ENCODE measurements at regions not wholly inside any gene's neighbourhood (a gene's known extent, or its start where the extent isn't known, plus 50 kb on each side); places are given as distances from the start of the nearest gene placed in this dataset.

DNA sequence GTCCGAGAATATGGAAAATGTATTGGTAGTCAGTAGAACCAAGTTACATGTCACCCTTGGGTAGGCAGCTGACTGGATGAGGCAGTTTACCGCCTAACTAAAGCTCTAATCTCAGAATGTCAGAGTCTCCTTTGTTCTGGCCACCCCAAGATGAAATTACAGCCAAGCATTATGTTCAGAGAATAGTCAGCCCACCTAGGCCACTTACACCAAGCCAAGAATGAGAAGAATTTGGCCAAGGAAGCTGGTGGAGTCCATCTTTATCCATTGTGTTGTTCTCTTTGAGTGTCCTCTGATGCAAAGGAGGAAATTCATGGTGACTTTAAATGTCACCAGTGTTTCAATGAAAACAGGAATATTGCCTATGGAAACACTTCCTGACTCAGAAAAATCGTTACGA is 275.1 kb upstream of the MAP3K1 start:
- DNase-seq: no peak

DNA sequence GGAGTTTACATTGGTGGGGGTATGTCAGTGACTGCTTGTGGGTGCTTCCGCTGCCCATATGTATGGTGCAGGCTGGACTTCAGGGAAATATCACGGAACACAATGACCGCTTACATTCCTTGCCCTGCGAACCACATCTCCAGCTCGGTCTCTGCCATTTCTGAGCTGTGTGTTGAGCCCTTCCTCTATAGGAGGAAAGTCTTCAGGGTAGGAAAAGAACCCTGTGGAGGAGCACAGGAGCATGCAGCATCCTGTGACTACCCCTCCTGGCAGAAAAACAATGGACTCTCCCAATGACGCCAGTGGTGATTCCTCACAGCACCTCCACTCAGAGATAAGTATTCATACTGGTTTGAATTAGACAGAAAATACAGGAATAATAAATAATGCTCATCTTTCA is 276.8 kb upstream of the MAP3K1 start:
- no peak for DNase-seq

DNA sequence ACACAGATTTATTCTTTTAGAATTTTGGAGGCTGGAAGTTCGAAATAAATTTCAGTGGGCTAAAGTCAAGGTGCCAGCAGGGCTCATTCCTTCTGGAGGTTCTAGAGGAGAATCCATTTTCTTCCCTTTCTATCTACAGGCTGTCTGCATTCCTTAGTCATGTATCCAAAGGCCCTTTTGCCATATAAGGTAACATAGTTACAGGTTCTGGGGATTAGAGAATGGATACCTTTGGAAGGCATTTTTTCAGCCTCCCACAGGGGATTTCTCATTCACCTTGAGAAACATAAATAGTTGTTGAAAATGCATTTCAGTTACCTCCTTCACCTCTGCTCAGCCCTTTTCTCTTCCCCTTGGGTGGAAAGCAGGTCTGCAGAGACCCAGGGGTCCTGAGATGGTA is 280.0 kb upstream of the MAP3K1 start:
- DNase-seq: no peak

DNA sequence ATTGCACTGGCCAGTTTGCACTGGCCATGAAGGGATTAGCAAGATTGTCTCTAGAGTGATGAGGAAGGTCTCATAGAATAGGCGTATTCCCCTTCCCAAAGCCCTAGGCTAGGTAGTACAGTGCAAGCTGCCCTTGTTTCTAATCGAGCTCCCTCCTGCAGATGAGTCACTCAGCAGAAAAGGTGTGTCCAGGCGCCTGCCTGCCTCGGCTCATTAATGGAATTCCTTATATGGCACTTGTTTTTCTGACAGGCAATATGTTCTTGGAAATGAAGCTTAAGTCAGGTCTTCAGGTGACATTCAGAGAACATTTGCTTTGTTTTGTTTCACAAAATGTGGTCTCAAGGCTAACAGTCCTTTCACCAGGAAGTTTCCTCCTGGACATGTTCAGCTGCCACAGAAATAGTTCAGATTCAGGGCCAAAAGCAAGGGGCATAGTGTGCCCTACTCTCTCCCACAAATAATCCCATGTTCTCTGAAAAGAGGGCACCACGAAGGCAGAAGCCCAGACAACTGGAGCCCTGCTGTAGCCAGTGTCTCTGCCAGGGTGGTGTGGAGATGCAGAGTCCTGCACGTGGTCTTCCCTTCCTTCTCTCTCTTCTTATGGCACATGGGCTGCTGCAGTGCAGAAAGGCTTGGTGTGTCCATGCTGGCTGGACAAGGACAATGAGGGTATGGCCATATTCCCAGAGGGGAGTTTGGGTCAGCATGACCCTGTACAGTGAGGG is 281.1 kb upstream of the MAP3K1 start:
- DNase-seq: peak; percentile 5

DNA sequence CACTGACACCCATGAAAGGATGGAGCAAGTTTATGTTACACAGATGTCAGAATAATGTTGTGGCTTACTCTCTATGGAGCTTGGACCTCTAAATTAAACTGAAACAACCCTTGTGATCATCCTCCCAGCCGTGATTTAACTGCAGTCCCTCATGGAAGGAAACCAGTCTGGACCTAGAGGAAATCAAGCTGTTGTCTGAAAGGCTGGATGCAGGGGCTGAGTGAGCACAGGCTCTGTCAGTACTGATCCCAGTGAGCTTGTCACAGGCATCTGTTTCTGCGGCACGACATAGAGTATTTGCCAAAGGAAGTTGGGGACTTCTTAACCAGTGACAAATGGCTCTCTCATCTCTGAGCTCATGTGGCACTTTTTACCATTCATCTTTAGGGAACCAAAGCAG is 282.9 kb upstream of the MAP3K1 start:
- DNase-seq: no peak

DNA sequence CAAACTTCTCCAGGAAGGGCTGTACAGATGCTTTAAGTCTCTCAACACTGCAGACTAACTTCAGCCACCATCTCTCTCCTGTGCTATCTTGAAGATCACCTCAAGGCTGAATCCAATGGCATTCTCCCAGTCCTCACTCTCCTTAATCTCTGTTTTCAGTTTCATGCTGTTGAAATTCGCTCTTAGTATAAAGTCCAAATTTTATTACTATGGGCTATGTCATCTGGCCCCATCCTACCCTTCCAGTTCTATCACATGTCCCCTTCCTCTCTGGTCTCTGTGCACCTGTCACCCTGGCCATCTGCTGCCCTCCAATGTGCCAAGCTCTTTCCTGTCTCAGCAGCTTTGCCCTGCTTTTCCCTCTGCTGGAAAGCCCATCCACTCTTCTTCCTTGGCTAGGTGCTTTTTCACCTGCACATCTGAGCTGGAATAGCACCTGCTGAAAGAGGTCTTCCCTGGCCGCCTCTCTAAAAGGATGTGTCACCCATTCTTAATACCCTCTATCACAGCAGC is 284.7 kb upstream of the MAP3K1 start:
- no peak for DNase-seq

DNA sequence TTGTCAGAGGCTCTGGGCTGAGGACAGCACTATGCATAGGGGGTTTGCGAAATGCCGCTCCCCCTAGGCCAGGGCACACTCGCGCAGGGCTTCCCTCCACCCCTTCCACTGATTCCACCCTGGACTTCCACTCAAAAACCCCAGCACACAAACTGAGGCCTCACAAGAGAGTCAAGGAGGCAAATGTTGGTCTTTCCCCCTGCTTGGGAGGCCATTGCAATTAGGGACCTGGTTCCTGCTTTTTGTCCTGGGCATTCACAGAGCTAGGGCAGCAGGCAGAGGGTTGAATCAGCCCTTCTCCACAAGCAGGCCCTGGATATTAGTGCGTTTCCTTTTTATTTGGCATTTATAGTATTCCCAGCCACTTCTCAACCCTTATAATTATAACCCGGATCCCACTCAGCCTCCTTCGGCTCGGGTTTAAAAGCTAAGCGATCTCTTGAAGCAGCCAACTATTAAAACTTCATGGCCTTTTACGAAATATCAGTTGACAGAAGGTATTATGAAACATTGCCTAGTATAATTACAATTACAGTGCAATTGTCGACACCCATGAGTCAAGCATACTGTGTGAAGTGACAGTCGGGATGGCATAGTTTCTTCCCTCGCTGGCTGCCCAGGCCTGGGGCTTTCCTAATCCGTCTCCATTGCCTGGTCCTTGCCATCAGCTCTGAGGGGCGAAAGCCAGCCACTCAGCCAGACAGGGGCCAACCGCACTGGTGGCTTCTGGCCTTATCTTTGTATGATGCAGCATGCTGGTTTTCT is 285.5 kb upstream of the MAP3K1 start:
- DNase-seq: no peak

DNA sequence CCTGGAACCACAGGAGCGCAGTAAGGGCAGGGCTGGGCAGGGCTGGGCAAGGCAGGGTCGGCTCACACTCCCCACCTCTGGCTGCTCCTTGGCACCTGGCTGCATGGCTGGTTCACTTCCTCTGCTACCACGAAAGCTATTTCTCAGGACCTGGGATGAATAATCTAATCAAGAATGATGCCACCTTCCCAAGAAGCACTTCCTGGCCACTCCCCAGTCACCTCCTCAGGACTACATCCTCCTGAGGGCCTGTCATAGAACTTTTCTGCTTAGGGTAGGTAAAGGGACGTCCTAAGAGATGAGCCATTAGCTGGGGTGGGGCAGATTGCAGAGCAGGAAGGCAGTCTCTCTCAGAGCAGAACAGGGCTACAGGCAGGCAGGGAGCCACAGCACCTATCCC is 288.2 kb upstream of the MAP3K1 start:
- no peak for DNase-seq

DNA sequence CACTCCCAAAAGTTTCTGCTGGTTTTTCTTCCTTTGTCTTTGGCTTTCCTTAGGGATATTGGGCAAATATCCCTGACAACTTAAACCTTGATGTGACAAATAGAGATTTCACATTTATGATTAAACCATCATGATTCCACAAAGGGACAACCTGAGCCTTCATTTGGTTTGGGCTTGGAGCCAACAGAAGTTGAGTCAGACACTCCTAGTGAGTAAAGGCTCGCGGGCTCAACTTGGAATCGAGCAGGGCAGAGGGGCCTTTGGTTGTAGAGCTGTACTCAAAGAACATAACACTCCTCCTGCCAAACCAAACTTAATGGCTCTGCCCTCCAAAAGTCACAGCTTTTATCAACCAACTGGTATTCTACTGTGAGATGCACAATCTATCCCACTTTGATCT is 290.2 kb upstream of the MAP3K1 start:
- DNase-seq: no peak

DNA sequence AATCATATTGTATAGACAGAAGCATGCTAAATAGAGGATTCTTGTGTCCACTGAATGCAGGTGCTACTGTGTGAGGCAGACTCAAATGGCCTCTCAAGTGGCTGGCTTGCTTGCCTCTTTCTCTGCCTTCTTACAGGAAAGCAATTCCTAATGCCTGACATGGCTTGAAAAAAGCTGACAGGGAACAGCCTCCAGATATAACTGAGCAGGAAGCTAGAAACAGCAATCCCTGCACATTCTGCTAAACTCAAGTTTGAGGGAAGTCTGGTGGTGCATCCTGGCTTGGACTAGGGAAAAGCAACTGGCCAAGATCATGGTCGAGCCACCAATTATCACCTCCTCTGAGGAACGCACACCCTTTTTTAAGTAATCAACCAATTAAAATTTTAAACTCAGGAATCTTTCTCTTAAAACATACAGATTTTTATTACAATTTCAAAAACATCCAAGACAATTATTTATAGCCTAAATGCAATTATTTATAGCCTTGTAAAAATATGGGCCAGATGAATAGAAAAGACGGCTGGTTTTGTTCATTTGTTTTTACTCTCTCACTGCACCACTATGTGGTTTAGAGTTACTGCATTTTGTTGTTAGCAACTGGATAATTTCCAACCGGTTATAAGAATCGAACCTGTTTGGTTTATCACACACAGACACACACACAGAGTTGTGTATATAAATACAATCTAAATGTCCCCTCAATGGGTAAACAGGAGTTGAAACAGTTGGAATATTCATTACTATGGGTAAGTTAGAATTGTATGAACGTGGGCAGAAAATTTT is 290.9 kb upstream of the ANKRD55 start:
- DNase-seq: no peak

DNA sequence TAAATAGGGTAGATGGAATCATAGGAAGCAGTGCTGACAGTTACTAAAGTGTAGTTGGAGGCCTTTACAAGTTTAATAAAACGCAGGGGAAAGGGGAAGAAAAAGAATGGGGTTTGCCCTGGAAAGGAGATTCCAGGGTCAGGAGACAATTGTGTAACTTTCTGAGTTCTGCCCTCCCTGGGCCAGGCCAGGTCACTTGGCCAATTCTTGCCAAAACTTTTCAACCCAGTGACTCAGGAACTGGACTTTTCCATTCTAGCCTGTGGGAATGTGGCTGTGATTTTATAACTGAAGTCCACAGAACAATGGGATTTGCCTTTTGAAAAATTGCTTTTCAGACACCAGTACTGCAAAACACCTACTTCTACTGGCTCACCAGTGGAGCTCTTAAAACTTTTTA is 289.8 kb upstream of the ANKRD55 start:
- DNase-seq: no peak

DNA sequence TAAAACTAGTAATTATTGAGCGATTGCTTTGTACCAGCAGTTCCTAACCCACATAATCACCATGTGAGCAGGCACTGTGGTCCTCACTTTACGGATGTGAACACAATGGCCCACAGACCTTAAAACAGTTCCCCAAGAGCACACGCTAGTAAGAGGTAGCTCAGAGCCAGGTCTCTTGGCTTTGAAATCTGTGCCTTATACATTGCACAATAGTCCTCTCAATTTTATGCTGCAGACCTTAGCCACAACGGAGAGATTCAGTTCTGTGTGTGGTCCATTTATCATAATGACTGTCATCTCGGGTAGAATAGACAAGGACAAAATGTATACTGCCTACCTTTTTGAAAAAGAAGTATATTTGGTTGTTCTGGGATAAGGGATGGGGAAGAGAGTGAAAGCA is 289.0 kb upstream of the ANKRD55 start:
- DNase-seq: no peak

DNA sequence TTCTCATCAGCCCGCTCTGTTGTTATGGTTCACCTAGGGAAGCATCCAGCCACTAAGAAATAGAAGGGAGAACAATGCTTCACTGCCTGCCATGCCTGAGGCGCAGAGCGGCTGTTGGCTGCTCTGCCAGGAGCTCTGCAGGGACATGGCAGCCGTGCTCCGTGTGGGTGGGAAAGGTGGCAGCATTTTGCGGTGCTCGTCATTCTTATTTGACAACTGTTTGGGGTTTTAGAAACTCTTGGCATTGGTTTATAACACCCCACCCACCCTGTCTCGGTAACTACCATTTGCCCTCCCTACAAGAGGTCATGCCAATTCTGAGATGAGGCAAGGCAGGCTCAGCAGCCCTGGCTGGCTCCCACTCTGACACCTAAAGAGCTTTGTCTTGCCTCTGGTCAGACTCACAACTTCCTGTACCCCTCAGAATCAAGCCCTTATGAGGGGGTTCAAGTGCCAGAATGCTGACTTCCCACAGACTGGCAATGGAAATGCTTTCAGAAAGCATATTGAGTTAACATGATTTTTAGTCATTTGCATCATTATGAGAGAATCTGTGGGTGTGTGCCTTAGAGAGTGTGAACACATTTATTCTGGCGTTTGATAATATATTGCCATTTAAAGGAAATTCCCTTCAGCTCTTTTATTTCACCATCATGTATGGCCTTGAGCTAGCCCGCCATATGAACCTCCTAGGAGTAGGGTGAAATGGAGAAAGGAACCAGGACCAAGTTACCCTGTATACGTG is 288.0 kb upstream of the ANKRD55 start:
- no peak for DNase-seq

DNA sequence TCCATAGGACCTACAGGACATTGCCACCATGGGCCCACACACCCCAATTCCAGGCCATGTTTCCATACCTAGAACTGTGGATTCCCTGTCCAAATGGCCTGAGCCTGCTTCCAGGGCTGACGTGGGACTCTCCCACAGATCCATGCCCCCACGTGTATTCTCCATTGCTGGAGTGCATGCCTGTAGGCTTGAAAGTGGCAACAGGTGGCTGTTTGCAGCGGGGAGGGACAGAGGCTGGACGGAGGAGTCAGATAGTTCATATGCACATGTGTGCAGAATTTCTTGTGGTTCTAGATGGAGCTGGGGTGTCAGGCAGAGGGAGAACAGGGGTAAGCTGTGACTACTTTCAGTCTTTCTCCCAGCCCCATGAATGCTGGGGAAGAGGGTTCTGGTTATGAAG is 285.7 kb upstream of the ANKRD55 start:
- DNase-seq: no peak

DNA sequence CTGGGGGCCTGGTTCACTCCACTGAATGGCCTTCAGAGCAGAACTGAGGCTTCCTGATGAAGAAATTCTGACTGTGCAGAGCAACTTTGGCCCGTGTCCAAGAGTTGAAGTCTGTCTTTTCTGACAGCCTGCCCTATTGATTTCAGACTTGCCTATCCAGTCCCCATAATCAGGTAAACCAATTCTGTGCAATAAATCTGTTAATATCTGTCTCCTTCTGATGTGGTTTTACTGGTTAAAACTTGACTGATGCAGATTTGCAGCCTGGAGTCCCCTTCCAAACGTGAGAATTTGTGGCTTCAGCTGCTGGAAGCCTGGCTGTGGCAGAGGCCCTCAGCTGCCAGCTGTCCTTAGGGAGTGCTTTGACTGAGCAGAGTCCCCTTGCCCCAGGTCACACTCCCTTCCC is 283.9 kb upstream of the ANKRD55 start:
- DNase-seq: peak; percentile 33

DNA sequence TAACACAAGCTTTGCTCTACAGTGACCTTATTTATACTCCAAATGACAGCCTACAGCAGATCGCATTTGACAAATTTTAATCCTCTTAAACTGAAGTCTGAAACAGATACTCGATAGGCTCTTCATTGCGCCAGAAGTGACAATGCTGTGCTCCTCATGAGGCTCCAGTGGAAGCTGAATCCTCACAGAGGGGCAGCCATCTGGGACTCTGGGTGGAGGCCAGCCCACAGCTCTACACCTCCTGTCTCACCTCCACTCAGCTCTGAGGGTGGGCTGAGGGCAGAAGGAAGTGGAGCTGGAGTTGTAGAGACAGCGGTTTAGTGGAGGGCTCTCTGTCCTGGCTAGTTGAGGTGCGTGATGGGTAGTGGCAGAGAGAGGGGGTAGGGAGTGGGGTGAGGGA is 283.3 kb upstream of the ANKRD55 start:
- no peak for DNase-seq

DNA sequence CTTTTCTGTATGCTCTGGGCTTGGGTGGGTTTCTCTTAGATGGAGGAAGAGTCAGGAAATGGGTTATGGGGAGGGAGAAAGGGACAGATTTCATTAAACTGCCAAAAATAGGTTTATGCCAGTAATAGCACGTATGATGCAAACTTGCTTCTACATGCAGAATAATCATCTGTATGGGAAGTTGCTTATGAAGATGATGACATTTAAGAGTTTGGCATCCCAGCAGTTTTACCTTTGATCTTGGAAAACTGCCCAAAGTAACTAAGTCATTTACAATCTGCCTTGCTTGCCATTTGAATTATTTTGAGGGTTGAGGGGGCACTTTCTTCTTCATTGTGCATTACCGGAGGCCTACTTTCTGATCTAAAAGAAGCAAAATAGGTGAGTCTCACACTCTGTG is 282.9 kb upstream of the ANKRD55 start:
- DNase-seq: no peak

DNA sequence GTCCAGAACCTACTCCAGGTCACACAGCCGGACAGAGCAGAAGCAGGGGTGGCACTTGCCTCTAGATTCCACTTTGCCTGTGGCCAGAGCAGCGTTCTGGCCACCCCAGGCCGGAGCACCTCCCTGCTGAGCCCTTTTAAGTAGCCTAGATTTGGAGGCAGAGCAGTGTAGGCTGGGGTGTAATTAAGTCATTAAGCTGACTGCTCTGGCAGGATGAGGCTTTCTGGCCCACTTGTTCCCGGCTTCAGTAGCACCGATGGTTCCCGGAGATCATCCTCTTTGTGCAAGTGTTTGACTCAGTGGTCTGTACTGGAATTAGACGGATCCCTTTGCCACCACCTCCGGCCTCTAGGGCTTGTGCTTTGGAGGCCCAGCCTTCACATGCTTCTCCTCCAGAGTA is 281.9 kb upstream of the ANKRD55 start:
- no peak for DNase-seq

DNA sequence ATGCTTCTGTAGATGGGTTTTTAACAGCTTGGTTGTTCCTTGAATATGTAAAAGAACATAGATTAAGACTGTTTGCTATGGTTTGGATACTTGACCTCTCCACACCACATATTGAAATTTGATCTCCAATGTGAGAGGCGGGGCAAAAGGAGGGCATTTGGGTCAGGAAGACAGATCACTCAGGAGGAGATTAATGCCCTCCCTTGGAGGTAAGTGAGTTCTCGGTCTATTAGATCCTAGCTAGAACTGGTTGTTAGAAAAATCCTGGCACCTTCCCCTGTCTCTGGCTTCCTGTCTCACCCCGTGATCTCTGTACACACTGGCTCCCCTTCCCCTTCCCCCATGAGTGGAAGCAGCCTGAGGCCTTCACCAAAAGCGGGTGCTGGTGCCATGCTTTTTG is 281.1 kb upstream of the ANKRD55 start:
- DNase-seq: peak; percentile 21

DNA sequence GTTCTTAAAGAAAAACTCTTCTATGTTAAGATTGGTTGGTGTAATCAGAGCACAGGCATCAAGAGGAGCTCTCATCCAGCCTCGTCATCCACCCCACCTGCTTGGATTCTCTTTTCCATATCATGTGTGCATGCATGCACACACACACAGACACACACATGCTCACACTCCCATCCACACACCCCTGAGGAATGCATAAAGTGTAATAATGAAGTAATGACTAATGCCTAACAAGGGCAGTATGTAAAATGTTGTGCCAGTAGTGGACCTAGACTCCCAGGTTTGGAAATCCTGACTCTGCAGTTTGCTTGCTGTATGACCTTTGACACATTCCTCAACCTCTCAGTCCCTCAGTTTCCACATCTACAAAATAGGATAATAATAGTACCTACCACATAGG is 280.0 kb upstream of the ANKRD55 start:
- no peak for DNase-seq

DNA sequence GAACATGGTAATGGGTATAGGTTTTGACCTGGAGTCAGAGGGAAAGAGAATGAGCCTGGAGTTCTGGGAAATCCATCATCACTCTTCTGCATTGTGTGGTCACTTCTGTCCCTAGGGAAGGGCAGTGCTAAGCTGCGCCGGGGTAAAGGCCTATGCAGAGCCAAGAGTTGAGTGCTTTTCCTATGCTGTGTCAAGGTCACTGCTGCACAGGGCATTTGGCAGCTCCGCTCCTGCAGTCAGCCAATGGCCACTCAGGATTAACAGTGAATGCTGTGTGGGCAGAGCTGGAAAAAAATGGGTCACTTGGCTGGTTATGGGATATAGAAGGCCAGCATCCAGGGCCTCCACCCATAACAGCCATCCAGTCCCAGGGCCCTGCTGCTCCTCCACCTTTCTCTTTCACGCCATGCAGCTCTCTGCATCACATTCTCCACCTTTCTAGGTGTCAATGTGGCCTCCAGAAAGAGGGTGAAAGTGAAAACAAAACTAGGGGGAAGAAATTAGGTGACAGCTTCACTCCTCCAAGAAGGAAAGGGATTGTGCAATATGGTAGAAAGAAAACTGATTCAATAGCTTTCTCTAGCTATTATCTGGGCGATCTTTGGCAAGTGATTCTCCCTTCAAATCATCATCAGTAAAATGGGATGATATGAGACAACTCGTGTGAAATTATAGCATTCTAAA is 279.3 kb upstream of the ANKRD55 start:
- DNase-seq: no peak

DNA sequence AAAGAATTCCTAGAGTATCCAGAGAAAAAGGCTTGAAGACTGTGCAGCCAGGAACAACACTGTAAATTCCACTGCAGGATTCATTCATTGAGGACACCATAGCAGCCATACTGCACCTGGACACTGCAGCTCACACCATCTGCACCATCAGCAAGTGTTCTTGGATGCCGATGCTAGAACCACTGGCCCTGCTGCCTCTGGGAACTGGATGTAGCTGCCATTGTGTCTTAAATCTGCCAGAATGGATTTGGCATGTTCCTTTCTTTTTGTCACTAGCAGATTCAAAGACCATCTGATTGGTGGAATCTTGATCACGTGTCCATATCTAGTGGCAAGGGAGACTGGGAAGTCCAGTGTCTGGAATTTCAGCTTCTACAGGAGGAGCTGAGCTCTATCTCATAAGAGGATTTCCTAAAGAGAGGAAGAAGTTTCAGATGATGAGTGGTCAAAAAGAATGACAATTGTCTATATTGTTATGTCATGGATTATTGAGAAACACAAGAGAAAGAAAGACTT is 278.3 kb upstream of the ANKRD55 start:
- no peak for DNase-seq

Measured in NCI-H146 (cell line).